Activated B cell treated with CpG ODN at 0.5 μM for 24 hours (primary cell): ENCODE measurements at regions not wholly inside any gene's neighbourhood (a gene's known extent, or its start where the extent isn't known, plus 50 kb on each side); places are given as distances from the start of the nearest gene placed in this dataset.

Source experiments
- ATAC-seq: fragments of 200-7000 bp; cut with Tn5 transposase; one replicate; pipeline ENCODE4 v1.10.0; 2021; ENCODE audit warnings: low read depth, mild to moderate bottlenecking, moderate library complexity
- CTCF ChIA-PET: fragments of 350-600 bp; sonication (Branson Sonifier 250); formaldehyde crosslinking; loops from one replicate; lab custom pipeline; 2021; ENCODE audit warnings: antibody characterized with exemption; lab: Charles Lee
- POLR2A ChIA-PET: fragments of 350-600 bp; sonication (Branson Sonifier 250); formaldehyde crosslinking; loops from one replicate; lab custom pipeline; 2021; ENCODE audit warnings: antibody characterized with exemption; lab: Charles Lee
- DNase-seq: peaks from one replicate; pipeline ENCODE4 v3.0.0; 2022
- H3K27ac Mint-ChIP-seq: one replicate; pipeline ENCODE4 v1.8.0; 2020; ENCODE audit warnings: mixed read lengths
- H3K27me3 Mint-ChIP-seq: one replicate; pipeline ENCODE4 v1.8.0; 2021; ENCODE audit warnings: mixed read lengths
- H3K36me3 Mint-ChIP-seq: one replicate; pipeline ENCODE4 v1.8.0; 2021; ENCODE audit warnings: low read depth, mixed read lengths
- H3K4me1 Mint-ChIP-seq: one replicate; pipeline ENCODE4 v1.8.0; 2021; ENCODE audit warnings: mixed read lengths
- H3K4me3 Mint-ChIP-seq: one replicate; pipeline ENCODE4 v1.8.0; 2020; ENCODE audit warnings: mild to moderate bottlenecking, mixed read lengths
- H3K9me3 Mint-ChIP-seq: one replicate; pipeline ENCODE4 v1.8.0; 2020; ENCODE audit warnings: mixed read lengths
- intact Hi-C: fragments of 100-400 bp; cut with micrococcal nuclease; formaldehyde crosslinking; loops from one replicate; pipeline ENCODE4 v1.15.1; 2024
- TF ChIP-seq, protein P1 (sequence below): fragments of 200-600 bp; IDR thresholded peaks from one replicate; pipeline ENCODE4 v1.8.0; 2022; ENCODE audit warnings: antibody characterized with exemption, mild to moderate bottlenecking

DNA sequence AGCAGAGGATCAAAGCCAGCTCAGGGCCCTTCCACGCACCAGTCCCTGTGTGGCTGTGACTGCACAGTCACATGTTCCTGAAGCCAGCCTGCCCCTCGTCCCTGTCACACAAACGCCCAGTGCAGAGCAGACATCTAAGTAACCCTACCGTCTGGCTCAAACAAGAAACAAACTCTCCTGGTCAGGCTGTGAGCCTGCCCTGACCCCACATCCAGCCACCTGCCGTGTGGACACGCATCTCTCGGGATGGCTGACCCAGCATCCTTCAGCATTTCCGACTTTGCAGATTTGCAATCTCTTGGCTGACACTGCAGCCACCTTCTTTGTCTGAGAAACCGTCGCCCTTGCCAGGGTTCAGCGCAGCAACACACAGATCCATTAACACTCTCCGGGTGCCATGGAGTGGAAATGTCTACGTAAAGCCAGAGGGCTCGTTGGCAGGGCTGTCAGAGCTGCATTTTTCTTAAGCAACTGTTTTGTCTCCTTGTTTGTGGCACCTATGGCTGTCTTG lies 82.3 kb upstream of the ASAP2 start:
- Mint-ChIP-seq H3K27ac (no peak overlapping the region), H3K9me3 (peaks cover 6% of the 10 kb centered on the region), H3K27me3 (peaks cover 7% of the 10 kb centered on the region), H3K4me1 (no peaks in the 10 kb centered on the region), H3K36me3 (no peaks in the 10 kb centered on the region), H3K4me3 (no peak overlapping the region)
- POLR2A ChIA-PET: no interaction called here
- CTCF ChIA-PET: no interaction called here
- TF ChIP-seq, protein P1, sequence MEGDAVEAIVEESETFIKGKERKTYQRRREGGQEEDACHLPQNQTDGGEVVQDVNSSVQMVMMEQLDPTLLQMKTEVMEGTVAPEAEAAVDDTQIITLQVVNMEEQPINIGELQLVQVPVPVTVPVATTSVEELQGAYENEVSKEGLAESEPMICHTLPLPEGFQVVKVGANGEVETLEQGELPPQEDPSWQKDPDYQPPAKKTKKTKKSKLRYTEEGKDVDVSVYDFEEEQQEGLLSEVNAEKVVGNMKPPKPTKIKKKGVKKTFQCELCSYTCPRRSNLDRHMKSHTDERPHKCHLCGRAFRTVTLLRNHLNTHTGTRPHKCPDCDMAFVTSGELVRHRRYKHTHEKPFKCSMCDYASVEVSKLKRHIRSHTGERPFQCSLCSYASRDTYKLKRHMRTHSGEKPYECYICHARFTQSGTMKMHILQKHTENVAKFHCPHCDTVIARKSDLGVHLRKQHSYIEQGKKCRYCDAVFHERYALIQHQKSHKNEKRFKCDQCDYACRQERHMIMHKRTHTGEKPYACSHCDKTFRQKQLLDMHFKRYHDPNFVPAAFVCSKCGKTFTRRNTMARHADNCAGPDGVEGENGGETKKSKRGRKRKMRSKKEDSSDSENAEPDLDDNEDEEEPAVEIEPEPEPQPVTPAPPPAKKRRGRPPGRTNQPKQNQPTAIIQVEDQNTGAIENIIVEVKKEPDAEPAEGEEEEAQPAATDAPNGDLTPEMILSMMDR: no peak
- ATAC-seq (no peak), DNase-seq (no peak)
- intact Hi-C loops: no loop called here

DNA sequence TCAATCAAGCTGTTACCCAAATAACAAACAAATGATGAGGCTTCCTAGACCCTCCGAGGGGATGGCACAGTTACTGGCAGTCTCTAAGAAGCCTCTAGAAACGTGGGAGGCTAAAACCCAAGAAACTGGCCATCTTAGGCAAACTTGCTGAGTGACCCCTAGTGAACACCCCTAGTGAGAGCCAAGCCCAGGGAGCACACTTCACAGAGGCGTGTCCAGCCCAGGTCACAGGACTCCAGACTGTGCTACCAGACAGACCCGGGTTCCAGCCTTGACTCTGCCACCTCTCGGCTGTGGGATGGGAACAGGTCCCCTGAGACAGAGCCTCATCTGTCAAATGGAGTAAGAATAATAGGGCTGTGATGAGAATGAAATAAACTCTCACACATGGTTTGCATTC lies 83.5 kb upstream of the ASAP2 start:
- TF ChIP-seq, protein P1: no peak
- Mint-ChIP-seq H3K36me3 (no peaks in the 10 kb centered on the region), H3K4me1 (no peaks in the 10 kb centered on the region), H3K27me3 (peaks cover 2% of the 10 kb centered on the region), H3K4me3 (no peak overlapping the region), H3K9me3 (peaks cover 6% of the 10 kb centered on the region), H3K27ac (no peak overlapping the region)
- no peak for DNase-seq
- ATAC-seq: no peak
- intact Hi-C loops: no loop called here
- POLR2A ChIA-PET: no interaction called here
- CTCF ChIA-PET: no interaction called here

DNA sequence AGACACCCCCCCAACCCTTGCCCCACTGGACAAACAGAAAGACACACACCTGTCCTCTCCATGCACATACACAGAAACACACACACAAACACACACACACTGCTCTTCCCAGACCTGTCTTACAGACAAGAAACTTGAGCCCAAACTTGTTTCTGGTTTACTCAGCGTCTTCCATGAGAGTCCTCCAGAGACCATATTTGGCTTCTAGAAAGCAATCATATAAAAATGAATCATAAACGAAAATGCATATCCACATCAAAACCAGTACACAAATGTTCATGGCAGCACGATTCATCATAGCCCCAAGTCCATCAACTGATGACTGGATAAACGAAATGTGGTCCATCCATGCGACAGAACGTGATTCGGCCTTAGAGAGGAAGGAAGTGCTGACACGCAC lies 84.2 kb upstream of the ASAP2 start:
- POLR2A ChIA-PET: no interaction called here
- Mint-ChIP-seq H3K4me3 (no peak overlapping the region), H3K4me1 (no peaks in the 10 kb centered on the region), H3K27ac (no peak overlapping the region), H3K36me3 (no peaks in the 10 kb centered on the region), H3K27me3 (peaks cover 2% of the 10 kb centered on the region), H3K9me3 (peaks cover 6% of the 10 kb centered on the region)
- DNase-seq (no peak), ATAC-seq (no peak)
- intact Hi-C loops: no loop called here
- TF ChIP-seq, protein P1: no peak
- CTCF ChIA-PET: no interaction called here

DNA sequence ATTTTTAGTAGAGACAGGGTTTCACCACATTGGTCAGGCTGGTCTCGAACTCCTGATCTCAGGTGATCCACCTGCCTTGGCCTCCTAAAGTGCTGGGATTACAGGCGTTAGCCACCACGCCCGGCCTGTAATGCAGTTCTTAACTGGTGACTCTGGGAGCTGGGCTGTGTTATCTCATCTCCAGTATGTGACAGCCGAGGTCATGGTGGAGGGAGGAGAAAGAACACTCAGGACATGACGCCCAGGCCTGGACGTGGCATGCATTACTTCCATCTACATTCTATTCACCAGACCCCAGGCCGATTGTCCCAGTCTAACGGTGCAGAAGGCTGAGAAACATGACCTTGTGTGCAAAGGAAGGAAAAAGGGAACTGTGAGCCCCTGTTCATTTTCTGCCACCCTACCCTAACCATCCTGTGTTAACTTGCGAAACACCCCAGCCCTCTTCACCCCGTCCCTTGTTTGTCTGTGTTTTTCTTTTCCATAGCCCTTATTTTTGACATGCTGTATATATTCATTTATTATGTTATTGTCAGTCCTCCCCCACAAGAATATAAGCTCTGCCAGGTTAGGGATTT lies 88.1 kb upstream of the ASAP2 start:
- TF ChIP-seq, protein P1: no peak
- Mint-ChIP-seq H3K4me1 (no peaks in the 10 kb centered on the region), H3K9me3 (no peaks in the 10 kb centered on the region), H3K4me3 (no peak overlapping the region), H3K36me3 (no peaks in the 10 kb centered on the region), H3K27ac (no peak overlapping the region), H3K27me3 (no peaks in the 10 kb centered on the region)
- ChIA-PET CTCF (no interaction called here), POLR2A (no interaction called here)
- ATAC-seq (no peak), DNase-seq (no peak)
- intact Hi-C loops: no loop called here

DNA sequence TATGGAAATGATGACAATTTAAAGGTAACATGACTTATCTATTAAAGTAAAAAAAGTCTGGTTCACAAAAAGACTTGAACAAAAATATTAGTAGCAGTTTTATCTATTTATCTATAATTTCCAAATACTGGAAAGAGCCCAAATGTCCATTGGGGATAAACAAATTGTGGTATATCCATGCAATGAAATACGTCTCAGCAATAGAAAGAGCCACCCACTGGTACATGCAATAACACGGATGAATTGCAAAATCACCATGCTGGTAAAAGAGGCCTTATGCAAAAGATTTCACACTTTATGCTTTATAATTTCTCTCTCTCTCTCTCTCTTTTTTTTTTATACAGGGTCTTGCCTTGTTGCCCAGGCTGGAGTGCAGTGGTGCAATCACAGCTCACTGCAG lies 91.4 kb upstream of the ASAP2 start:
- TF ChIP-seq, protein P1: no peak
- intact Hi-C loops: no loop called here
- Mint-ChIP-seq H3K27ac (no peak overlapping the region), H3K4me1 (no peaks in the 10 kb centered on the region), H3K27me3 (no peaks in the 10 kb centered on the region), H3K36me3 (no peaks in the 10 kb centered on the region), H3K9me3 (no peaks in the 10 kb centered on the region), H3K4me3 (no peak overlapping the region)
- ChIA-PET POLR2A (no interaction called here), CTCF (no interaction called here)
- ATAC-seq (no peak), DNase-seq (no peak)
